ENCODE measurements at regions not wholly inside any gene's neighbourhood (a gene's known extent, or its start where the extent isn't known, plus 50 kb on each side); places are given as distances from the start of the nearest gene placed in this dataset.

DNA sequence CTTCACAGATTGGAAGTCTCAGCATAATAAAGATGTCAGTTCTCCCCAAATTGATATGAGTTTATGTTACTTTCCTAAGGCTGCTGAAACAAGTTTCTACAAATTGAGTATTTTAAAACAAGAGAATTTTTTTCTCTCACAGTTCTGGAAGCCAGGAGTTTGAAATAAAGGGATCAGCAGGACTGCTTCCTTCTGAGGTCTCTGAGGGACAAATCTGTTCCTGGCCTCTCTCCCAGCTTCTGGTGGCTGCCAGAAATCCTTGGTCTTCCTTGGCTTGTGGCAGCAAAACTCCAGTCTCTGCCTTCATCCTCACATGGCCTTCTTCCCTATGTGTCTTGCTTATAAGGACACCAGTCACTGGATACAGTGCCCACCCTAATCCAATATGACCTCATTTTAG is 136.1 kb downstream of the TFAP2A start:
- ChIA-PET CTCF (no interaction called here), POLR2A (no interaction called here)
- H3K4me3 ChIP-seq (ENCODE audit: low read length) = no peak overlapping the region
- peaks cover 0 to 15% (median 4%) of the 10 kb centered on the region in 11 donors for H3K9me3 Mint-ChIP-seq
- H3K36me3 Mint-ChIP-seq = no peaks in the 10 kb centered on the region
- H3K4me1 Mint-ChIP-seq = no peaks in the 10 kb centered on the region
- no peak overlapping the region for H3K4me3 Mint-ChIP-seq
- H3K9me3 ChIP-seq (ENCODE audit: control insufficient read depth in 2 of 3, low read length in 3 of 3) = no peaks in the 10 kb centered on the region
- no peak for DNase-seq
- H3K27me3 Mint-ChIP-seq = peaks cover 0 to 6% (median 0%) of the 10 kb centered on the region in 5 donors
- H3K4me1 ChIP-seq (ENCODE audit: control insufficient read depth in 2 of 2, insufficient read depth in 2 of 2, low read length in 2 of 2) = no peaks in the 10 kb centered on the region
- intact Hi-C loops (cut with micrococcal nuclease) = no loop called here
- H3K36me3 ChIP-seq (ENCODE audit: control insufficient read depth in 2 of 3, insufficient read depth in 3 of 3, low read length in 3 of 3) = no peaks in the 10 kb centered on the region
- no peak overlapping the region for H3K27ac Mint-ChIP-seq
- H3K27me3 ChIP-seq (ENCODE audit: control insufficient read depth in 2 of 2, insufficient read depth in 2 of 2, low read length in 2 of 2) = peaks cover 0 to 2% of the 10 kb centered on the region in 2 donors
- ATAC-seq = no peak
- H3K27ac ChIP-seq (ENCODE audit: low read depth, low read length) = no peak overlapping the region

DNA sequence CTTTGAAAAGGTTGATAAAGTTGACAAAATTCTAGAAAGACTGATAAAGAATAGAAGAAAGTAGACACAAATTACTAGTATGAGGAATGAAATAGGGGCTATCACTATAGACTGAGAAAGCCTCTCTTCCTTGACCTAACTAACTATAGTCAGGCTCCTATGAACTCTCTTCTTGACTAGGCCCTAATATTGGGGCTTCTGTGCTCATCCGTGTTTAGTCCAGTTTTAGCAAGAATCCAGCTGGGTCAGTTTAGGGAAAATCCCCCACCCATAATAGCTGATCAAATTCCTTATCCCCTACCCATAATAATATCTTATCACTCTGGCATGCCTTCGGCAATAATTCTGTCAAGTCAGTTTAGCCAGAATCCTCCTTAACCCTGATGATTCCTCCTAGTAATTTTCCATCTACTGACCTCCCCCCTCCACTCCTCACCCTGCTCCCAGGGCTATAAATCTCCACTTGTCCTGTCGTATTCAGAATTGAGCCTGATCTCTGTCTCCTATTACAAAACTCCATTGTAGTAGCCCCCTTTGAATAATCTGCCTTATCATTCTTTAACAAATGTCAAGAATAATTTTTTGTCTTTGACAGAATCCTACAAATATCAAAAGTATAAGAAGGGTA is 138.1 kb downstream of the TFAP2A start:
- DNase-seq (no peak), ATAC-seq (no peak)
- intact Hi-C loops (cut with micrococcal nuclease) = no loop called here
- no peak overlapping the region for H3K27ac ChIP-seq (ENCODE audit: low read depth, low read length)
- no peaks in the 10 kb centered on the region for H3K9me3 ChIP-seq (ENCODE audit: control insufficient read depth in 2 of 3, low read length in 3 of 3)
- Mint-ChIP-seq H3K36me3 (no peaks in the 10 kb centered on the region), H3K4me3 (no peak overlapping the region), H3K4me1 (no peaks in the 10 kb centered on the region), H3K9me3 (peaks cover 0 to 12% (median 3%) of the 10 kb centered on the region in 11 donors), H3K27me3 (peaks cover 0 to 13% (median 8%) of the 10 kb centered on the region in 5 donors), H3K27ac (no peak overlapping the region)
- no peak overlapping the region for H3K4me3 ChIP-seq (ENCODE audit: low read length)
- no peaks in the 10 kb centered on the region for H3K4me1 ChIP-seq (ENCODE audit: control insufficient read depth in 2 of 2, insufficient read depth in 2 of 2, low read length in 2 of 2)
- POLR2A ChIA-PET = no interaction called here
- peaks cover 0 to 2% of the 10 kb centered on the region in 2 donors for H3K27me3 ChIP-seq (ENCODE audit: control insufficient read depth in 2 of 2, insufficient read depth in 2 of 2, low read length in 2 of 2)
- H3K36me3 ChIP-seq (ENCODE audit: control insufficient read depth in 2 of 3, insufficient read depth in 3 of 3, low read length in 3 of 3) = no peaks in the 10 kb centered on the region
- CTCF ChIA-PET = no interaction called here

DNA sequence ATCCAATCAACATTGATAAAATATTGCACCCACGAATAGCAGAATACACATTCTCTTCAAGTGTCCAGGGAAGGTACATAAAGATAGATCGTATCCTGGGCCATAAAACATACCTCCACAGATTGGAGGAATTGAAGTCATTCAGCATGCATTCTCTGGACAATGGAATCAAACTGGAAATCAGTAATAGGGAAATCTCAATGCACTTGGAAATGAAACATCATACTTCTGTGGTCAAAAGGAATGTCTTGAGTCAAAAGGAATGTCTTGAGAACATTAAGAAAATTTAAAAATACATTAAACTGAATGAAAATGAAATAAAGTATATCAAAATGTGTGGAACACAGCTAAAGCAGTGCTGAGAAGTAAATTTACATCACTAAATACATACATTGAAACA is 138.8 kb downstream of the TFAP2A start:
- H3K9me3 Mint-ChIP-seq = peaks cover 0 to 12% (median 3%) of the 10 kb centered on the region in 11 donors
- no peak overlapping the region for H3K4me3 Mint-ChIP-seq
- Histone ChIP-seq H3K36me3 (ENCODE audit: control insufficient read depth in 2 of 3, insufficient read depth in 3 of 3, low read length in 3 of 3) (no peaks in the 10 kb centered on the region), H3K27ac (ENCODE audit: low read depth, low read length) (no peak overlapping the region), H3K9me3 (ENCODE audit: control insufficient read depth in 2 of 3, low read length in 3 of 3) (no peaks in the 10 kb centered on the region), H3K27me3 (ENCODE audit: control insufficient read depth in 2 of 2, insufficient read depth in 2 of 2, low read length in 2 of 2) (peaks cover 0 to 2% of the 10 kb centered on the region in 2 donors), H3K4me3 (ENCODE audit: low read length) (no peak overlapping the region), H3K4me1 (ENCODE audit: control insufficient read depth in 2 of 2, insufficient read depth in 2 of 2, low read length in 2 of 2) (no peaks in the 10 kb centered on the region)
- ATAC-seq = no peak
- CTCF ChIA-PET = no interaction called here
- POLR2A ChIA-PET = no interaction called here
- H3K27me3 Mint-ChIP-seq = peaks cover 0 to 16% (median 10%) of the 10 kb centered on the region in 5 donors
- H3K27ac Mint-ChIP-seq = no peak overlapping the region
- H3K4me1 Mint-ChIP-seq = no peaks in the 10 kb centered on the region
- no peaks in the 10 kb centered on the region for H3K36me3 Mint-ChIP-seq
- DNase-seq = no peak
- intact Hi-C loops (cut with micrococcal nuclease) = no loop called here

DNA sequence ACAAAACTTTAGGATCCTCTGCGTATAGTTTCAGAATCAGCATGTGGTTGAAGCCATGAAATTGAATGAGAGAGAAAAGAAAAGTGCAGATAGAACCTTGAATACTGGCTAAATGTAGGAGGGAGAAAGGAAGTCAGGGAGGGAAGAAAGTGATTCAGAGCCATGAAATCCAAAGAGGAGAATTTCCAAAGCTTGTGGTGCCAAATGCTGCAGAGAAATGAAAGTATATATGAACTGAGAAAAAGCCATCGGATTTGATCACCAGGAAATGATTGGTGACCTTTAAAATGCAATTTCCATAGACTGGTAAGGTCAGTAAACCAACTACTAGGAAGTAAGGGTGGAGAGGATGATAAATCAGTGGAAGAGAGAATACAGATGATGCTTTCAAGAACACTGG is 142.3 kb downstream of the TFAP2A start:
- H3K27ac Mint-ChIP-seq = no peak overlapping the region
- no peak overlapping the region for H3K27ac ChIP-seq (ENCODE audit: low read depth, low read length)
- no peak overlapping the region for H3K4me3 ChIP-seq (ENCODE audit: low read length)
- ATAC-seq (no peak), DNase-seq (no peak)
- H3K4me1 ChIP-seq (ENCODE audit: control insufficient read depth in 2 of 2, insufficient read depth in 2 of 2, low read length in 2 of 2) = no peaks in the 10 kb centered on the region
- H3K9me3 Mint-ChIP-seq = peaks cover 0 to 5% (median 2%) of the 10 kb centered on the region in 11 donors
- ChIA-PET POLR2A (no interaction called here), CTCF (no interaction called here)
- peaks cover 2 to 4% of the 10 kb centered on the region in 2 donors for H3K27me3 ChIP-seq (ENCODE audit: control insufficient read depth in 2 of 2, insufficient read depth in 2 of 2, low read length in 2 of 2)
- no peaks in the 10 kb centered on the region for H3K9me3 ChIP-seq (ENCODE audit: control insufficient read depth in 2 of 3, low read length in 3 of 3)
- intact Hi-C loops (cut with micrococcal nuclease) = no loop called here
- H3K4me1 Mint-ChIP-seq = no peaks in the 10 kb centered on the region
- no peaks in the 10 kb centered on the region for H3K36me3 Mint-ChIP-seq
- H3K36me3 ChIP-seq (ENCODE audit: control insufficient read depth in 2 of 3, insufficient read depth in 3 of 3, low read length in 3 of 3) = no peaks in the 10 kb centered on the region
- H3K4me3 Mint-ChIP-seq = no peak overlapping the region
- H3K27me3 Mint-ChIP-seq = peaks cover 0 to 22% (median 10%) of the 10 kb centered on the region in 5 donors

DNA sequence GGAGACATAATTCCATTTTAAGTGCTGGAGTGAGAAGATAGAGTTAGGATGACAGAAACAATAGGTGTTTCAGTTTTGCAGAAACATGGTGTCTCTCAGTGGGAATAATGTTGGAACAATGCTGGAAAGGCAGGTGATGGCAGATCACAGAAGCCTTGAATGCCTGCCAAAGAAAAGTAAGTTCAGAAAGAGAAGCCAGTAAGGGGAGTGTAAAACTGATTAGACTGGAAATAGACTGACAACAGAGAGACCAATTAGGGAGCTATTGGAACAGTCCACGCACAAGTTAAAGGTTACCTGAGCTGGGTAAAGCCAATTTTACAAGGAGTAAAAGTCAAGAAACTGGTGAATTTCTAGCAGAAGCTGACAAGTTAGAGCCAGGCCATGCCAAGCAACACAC is 142.9 kb downstream of the TFAP2A start:
- no peaks in the 10 kb centered on the region for H3K4me1 ChIP-seq (ENCODE audit: control insufficient read depth in 2 of 2, insufficient read depth in 2 of 2, low read length in 2 of 2)
- intact Hi-C loops (cut with micrococcal nuclease) = no loop called here
- Mint-ChIP-seq H3K27me3 (peaks cover 0 to 27% (median 10%) of the 10 kb centered on the region in 5 donors), H3K27ac (no peak overlapping the region), H3K4me1 (no peaks in the 10 kb centered on the region), H3K9me3 (peaks cover 0 to 3% (median 1%) of the 10 kb centered on the region in 11 donors), H3K36me3 (no peaks in the 10 kb centered on the region), H3K4me3 (no peak overlapping the region)
- no peaks in the 10 kb centered on the region for H3K36me3 ChIP-seq (ENCODE audit: control insufficient read depth in 2 of 3, insufficient read depth in 3 of 3, low read length in 3 of 3)
- POLR2A ChIA-PET = no interaction called here
- H3K4me3 ChIP-seq (ENCODE audit: low read length) = no peak overlapping the region
- CTCF ChIA-PET = no interaction called here
- no peaks in the 10 kb centered on the region for H3K9me3 ChIP-seq (ENCODE audit: control insufficient read depth in 2 of 3, low read length in 3 of 3)
- H3K27ac ChIP-seq (ENCODE audit: low read depth, low read length) = no peak overlapping the region
- no peak for DNase-seq
- H3K27me3 ChIP-seq (ENCODE audit: control insufficient read depth in 2 of 2, insufficient read depth in 2 of 2, low read length in 2 of 2) = peaks cover 2 to 4% of the 10 kb centered on the region in 2 donors
- no peak for ATAC-seq

DNA sequence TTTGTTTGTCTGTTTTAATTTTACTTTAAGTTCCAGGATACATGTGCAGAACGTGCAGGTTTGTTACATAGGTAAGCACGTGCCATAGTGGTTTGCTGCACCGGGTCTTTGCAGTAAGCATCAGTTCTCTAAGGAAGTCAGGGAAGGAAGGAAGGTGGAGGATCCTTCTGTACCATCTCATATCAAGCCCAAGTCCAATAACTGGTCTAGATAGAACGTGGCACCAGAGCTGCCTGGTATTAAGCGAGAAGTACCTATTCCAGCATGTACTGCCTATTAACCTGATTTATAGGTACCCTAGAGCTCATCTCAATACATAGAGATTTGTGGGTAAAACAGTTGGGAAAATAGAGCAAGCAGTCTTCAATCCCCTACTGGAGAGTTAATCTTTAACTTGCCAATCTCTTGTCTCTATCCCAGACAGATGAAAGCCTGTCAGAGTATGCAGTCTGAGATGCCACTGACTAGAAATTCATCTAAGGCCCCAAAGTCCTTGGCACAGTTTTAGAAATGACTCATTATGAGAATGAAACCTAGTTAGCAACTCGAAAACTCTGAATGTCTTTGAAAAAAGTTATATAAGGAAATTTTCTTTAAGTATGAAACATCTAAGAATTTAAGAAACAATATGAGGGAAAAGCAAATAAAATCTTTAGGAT is 144.9 kb downstream of the TFAP2A start:
- Histone ChIP-seq H3K9me3 (ENCODE audit: control insufficient read depth in 2 of 3, low read length in 3 of 3) (no peaks in the 10 kb centered on the region), H3K4me1 (ENCODE audit: control insufficient read depth in 2 of 2, insufficient read depth in 2 of 2, low read length in 2 of 2) (no peaks in the 10 kb centered on the region), H3K36me3 (ENCODE audit: control insufficient read depth in 2 of 3, insufficient read depth in 3 of 3, low read length in 3 of 3) (no peaks in the 10 kb centered on the region), H3K27me3 (ENCODE audit: control insufficient read depth in 2 of 2, insufficient read depth in 2 of 2, low read length in 2 of 2) (peaks cover 2 to 4% of the 10 kb centered on the region in 2 donors), H3K4me3 (ENCODE audit: low read length) (no peak overlapping the region), H3K27ac (ENCODE audit: low read depth, low read length) (no peak overlapping the region)
- DNase-seq (no peak), ATAC-seq (no peak)
- peaks cover 0 to 5% (median 2%) of the 10 kb centered on the region in 11 donors for H3K9me3 Mint-ChIP-seq
- H3K27me3 Mint-ChIP-seq = peaks cover 0 to 41% (median 17%) of the 10 kb centered on the region in 5 donors
- H3K4me3 Mint-ChIP-seq = no peak overlapping the region
- no peak overlapping the region for H3K27ac Mint-ChIP-seq
- POLR2A ChIA-PET = no interaction called here
- no peaks in the 10 kb centered on the region for H3K4me1 Mint-ChIP-seq
- intact Hi-C loops (cut with micrococcal nuclease) = no loop called here
- no peaks in the 10 kb centered on the region for H3K36me3 Mint-ChIP-seq
- CTCF ChIA-PET = no interaction called here
